HEK293 (cell line): ENCODE measurements at regions not wholly inside any gene's neighbourhood (a gene's known extent, or its start where the extent isn't known, plus 50 kb on each side); places are given as distances from the start of the nearest gene placed in this dataset.

Experiments used
- CTCF ChIP-seq: fragments of 450-650 bp; formaldehyde crosslinking; IDR thresholded peaks from 2 replicates; pipeline ENCODE4 v1.5.1; 2016; ENCODE audit warnings: missing biosample characterization, missing genetic modification characterization
- FEZF1 ChIP-seq: fragments of 450-650 bp; formaldehyde crosslinking; IDR thresholded peaks from 2 replicates; pipeline ENCODE4 v1.5.1; 2016; ENCODE audit warnings: missing biosample characterization, missing genetic modification characterization
- OSR2 ChIP-seq: fragments of 450-650 bp; formaldehyde crosslinking; IDR thresholded peaks from 2 replicates; pipeline ENCODE4 v1.5.1; 2016; ENCODE audit warnings: missing biosample characterization, missing genetic modification characterization
- SETDB1 ChIP-seq: IDR thresholded peaks from one replicate; pipeline ENCODE4 v1.6.1; 2017; ENCODE audit warnings: mild to moderate bottlenecking, low read length, moderate library complexity, mixed read lengths; ENCODE audit not compliant: insufficient read length
- TSHZ1 ChIP-seq: fragments of 450-650 bp; formaldehyde crosslinking; IDR thresholded peaks from 2 replicates; pipeline ENCODE4 v1.5.1; 2016; ENCODE audit warnings: missing biosample characterization, missing genetic modification characterization, borderline replicate concordance
- YY1 ChIP-seq: fragments of 450-650 bp; formaldehyde crosslinking; IDR thresholded peaks from 2 replicates; pipeline ENCODE4 v1.5.1; 2018; ENCODE audit warnings: missing biosample characterization, missing genetic modification characterization
- ZBTB17 ChIP-seq: fragments of 450-650 bp; formaldehyde crosslinking; IDR thresholded peaks from 2 replicates; pipeline ENCODE4 v1.5.1; 2016; ENCODE audit warnings: missing biosample characterization, missing genetic modification characterization
- ZNF114 ChIP-seq: fragments of 450-650 bp; formaldehyde crosslinking; IDR thresholded peaks from 2 replicates; pipeline ENCODE4 v1.5.0; 2017; ENCODE audit warnings: missing biosample characterization, missing genetic modification characterization
- ZNF239 ChIP-seq: fragments of 450-650 bp; formaldehyde crosslinking; IDR thresholded peaks from 2 replicates; pipeline ENCODE4 v1.5.1; 2016; ENCODE audit warnings: missing biosample characterization, missing genetic modification characterization
- ZNF24 ChIP-seq: fragments of 450-650 bp; formaldehyde crosslinking; IDR thresholded peaks from 2 replicates; pipeline ENCODE4 v1.5.1; 2016; ENCODE audit warnings: missing biosample characterization, missing genetic modification characterization
- ZNF600 ChIP-seq: fragments of 450-650 bp; formaldehyde crosslinking; IDR thresholded peaks from 2 replicates; pipeline ENCODE4 v1.5.1; 2016; ENCODE audit warnings: missing biosample characterization, missing genetic modification characterization
- ZNF610 ChIP-seq: fragments of 450-650 bp; formaldehyde crosslinking; IDR thresholded peaks from 2 replicates; pipeline ENCODE4 v1.5.1; 2016; ENCODE audit warnings: missing biosample characterization, missing genetic modification characterization, borderline replicate concordance

- TF ChIP-seq ZNF610 (tag by site-specific recombination) (no peak), CTCF (tag by site-specific recombination) (no peak), ZNF239 (tag by site-specific recombination) (no peak), ZNF24 (tag by site-specific recombination) (no peak), YY1 (tag by site-specific recombination) (no peak), SETDB1 (no peak), ZNF600 (tag by site-specific recombination) (no peak), ZBTB17 (tag by site-specific recombination) (no peak), TSHZ1 (no peak), ZNF114 (tag by site-specific recombination) (no peak), FEZF1 (no peak), OSR2 (tag by site-specific recombination) (no peak)
Measured at GRCh38 chr2:149724091-149724490, 136.5 kb upstream of the MMADHC start.
